OCI-LY3 (cell line): ENCODE measurements at regions not wholly inside any gene's neighbourhood (a gene's known extent, or its start where the extent isn't known, plus 50 kb on each side); places are given as distances from the start of the nearest gene placed in this dataset.

Source experiments
- CTCF ChIP-seq: fragments of 200-600, 300-600 bp; sonication (generic); IDR thresholded peaks from 2 replicates; pipeline ENCODE4 v1.5.1; 2014; ENCODE audit warnings: antibody characterized with exemption, low read length, low read depth
- EZH2phosphoT487 ChIP-seq: fragments of 200-600 bp; shearing (Covaris generic); IDR thresholded peaks from 2 replicates; pipeline ENCODE4 v1.6.1; 2018; ENCODE audit warnings: antibody characterized with exemption, mixed run types, low read depth

- TF ChIP-seq CTCF (no peak), EZH2phosphoT487 (no peak)
Observed at GRCh38 chr15:56839641-56840040, 78.8 kb upstream of the TCF12 start.
